ENCODE measurements at regions not wholly inside any gene's neighbourhood (a gene's known extent, or its start where the extent isn't known, plus 50 kb on each side); places are given as distances from the start of the nearest gene placed in this dataset.
A peak's percentile ranks its signal among the peaks of the same experiment; 100 is the strongest.

DNA sequence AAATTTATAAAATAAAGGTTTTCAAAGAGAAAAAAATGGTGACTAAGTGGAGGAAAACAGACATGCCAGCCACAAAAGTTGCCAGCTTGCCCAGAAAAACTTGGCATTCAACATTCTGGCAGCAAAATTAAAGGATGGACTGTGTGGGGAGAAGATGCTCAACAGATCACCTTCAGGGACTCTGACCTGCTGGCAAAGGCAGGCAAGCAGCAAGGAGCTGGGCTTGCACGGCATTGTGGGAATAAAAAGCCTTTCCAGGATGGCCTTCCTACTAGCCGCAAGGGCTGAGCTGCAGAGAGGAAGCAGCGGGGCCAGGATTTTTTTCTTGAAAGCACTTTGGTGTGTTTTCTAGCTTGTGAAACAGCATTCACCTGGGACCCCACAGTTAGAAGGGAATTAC lies 101.9 kb upstream of the CACNA2D3 start:
- no peak for DNase-seq

- no peak for DNase-seq
Observed at GRCh38 chr3:54014067-54014466, 108.3 kb upstream of the CACNA2D3 start.

- no peak for DNase-seq
Observed at GRCh38 chr3:54008744-54009143, 113.6 kb upstream of the CACNA2D3 start.

DNA sequence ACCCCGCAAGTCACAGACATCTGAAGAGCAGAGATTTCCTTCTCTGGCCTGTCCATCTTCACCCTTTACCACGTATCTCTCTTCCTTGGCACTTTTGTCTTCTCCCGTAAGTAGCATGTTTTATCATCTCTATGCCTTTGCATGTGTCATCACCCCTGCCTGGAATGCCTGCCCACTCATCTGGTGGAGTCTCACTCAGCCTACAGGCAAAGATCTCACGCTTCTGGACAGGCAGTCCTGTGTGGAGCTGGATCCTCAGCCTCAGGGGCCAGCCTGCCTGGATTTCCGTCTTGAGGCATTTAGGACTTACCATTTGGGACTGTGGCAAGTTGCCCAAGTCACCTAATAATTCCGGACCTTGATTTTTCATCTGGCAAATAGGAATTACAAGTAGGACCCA lies 114.3 kb upstream of the CACNA2D3 start:
- DNase-seq, result no peak

- no peak for DNase-seq
Observed at GRCh38 chr3:54004335-54004734, 112.7 kb upstream of the SELENOK start.

DNA sequence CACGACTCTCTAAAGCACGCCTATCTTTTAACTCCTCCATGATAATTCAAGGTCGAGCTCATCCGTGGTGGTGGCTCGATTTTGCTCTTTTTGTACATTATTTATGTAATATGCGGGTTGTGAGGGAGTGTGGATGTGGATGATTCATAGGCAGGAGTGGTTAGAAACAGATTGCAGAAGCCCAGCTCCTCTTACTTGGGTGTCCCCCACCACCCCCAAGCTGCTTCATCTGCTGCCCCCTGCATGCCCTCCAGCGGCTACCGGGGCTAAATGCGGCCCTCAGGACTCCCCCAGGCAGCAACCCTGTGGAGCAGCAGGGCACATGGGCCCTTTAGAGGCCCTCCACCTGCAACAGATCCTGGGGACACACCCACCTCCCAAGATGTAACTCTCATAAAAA lies 111.5 kb upstream of the SELENOK start:
- DNase-seq, result no peak

DNA sequence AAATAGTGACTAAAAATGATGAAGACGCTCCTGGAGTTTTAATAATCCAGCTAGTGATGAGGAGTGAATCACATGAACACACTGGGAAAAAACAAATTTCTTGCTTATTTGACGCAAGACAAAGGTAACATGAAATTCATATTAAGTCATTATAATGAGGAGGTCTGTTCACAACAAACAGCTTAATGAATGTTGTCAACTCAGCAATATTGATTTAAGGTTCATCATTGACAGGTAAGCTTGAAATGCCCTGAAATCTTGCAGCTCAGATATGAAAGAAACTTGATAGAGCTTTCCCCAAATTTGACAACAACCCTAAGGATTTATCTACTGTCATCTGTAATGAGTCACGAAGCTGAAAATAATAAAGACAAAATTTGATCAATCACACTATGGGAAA lies 108.1 kb upstream of the SELENOK start:
- DNase-seq, result no peak

- DNase-seq, result no peak
Observed at GRCh38 chr3:53998980-53999379, 107.3 kb upstream of the SELENOK start.

DNA sequence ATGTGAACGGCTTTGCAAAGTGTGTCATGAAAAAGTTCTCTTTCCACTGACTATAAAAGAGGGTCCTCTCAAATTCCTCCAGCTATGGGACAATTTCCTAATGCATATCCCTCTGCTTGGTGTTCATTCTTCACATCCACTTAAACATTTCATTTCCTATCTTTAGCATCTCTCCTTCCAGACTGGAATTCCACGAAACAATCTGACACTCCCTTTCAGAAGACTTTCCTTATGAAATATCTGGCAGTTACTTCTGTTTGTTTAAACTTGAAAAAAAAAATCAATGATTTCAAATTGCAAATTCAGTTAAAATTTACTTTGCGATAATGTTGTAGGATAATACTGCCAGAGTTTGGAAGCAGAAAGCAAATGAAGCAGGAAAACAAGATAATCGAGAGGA lies 105.8 kb upstream of the SELENOK start:
- DNase-seq, result no peak

- peak; percentile 4 for DNase-seq
Observed at GRCh38 chr3:53996141-53996874, 104.6 kb upstream of the SELENOK start.

GRCh38 chr3:53994986-53995603 lies 103.4 kb upstream of the SELENOK start:
- DNase-seq, result no peak

- no peak for DNase-seq
Observed at GRCh38 chr3:53991240-53991639, 99.6 kb upstream of the SELENOK start.

DNA sequence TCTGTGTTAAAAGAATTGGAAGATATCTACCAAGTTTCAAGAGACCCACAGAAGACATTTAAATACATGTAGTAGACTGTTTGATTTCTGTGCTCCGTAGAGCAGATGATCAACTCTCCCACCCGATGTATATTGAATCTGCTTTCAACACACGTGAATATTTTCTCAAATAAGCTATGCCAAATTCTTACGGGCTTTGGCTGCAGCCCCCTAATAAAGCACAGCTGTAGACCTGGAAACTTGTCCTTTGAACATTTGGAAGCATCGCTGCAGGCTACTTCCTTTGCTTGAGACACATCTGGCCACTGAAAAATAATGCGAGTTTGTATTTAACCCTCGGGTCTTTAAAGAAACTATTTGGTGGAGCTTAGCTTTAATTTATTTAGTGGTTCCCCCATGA lies 98.3 kb upstream of the SELENOK start:
- DNase-seq, result no peak

DNA sequence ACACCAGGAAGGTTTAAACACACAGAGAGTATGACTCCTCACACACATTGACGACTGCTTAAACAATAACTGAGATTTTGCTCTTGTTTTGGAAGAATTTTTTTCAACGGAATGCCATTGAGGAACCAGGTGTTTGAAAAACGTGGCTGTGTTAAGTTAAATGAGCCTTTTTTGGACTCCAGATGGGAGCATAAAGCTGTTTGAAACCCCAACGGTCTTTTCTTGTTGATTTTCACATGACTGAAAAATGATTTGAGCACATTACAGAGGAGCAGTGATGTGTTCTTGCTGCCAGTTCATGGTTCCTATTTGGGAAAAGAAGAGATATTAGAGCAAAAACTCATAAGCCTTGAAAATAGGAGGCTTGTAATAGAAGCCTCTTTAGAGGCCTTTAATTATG lies 97.8 kb upstream of the SELENOK start:
- DNase-seq, result no peak

DNA sequence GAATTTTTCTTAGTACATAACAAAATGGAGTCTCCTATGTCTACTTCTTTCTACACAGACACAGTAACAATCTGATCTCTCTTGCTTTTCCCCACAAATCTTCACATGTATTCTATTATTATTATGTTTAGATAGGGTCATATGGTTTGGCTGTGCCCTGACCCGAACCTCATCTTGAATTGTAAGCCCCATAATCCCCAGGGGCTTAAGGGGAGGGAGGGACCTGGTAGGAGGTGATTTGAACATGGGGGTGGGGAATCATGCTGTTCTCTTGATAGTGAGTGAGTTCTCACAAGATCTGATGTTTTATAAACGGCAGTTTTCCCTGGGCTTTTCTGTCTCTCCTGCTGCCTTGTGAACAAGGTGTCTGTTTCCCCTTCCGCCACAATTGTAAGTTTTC lies 86.7 kb upstream of the SELENOK start:
- no peak for DNase-seq

DNA sequence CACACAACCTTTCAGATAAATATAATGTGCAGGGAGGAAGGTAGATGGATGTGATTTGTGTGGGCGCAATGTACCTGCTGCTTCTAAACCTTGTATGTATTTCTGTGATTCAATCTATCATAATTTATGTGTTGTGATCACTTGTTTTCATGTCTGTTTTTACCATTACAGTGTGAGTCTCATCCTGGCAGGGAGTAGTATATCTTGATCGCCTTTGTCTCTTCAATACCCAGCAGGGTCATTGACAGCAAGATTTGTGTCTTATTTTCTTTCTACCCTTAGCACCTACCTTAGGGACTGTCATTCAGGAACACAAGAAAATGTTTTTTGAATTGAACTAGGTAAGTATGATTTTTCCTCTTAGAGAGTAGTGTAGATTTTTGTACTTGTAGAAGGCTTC lies 83.7 kb upstream of the SELENOK start:
- DNase-seq, result no peak

- DNase-seq, result no peak
Observed at GRCh38 chr3:53974324-53974723, 82.7 kb upstream of the SELENOK start.

GRCh38 chr3:53973905-53974304 lies 82.2 kb upstream of the SELENOK start:
- no peak for DNase-seq

DNA sequence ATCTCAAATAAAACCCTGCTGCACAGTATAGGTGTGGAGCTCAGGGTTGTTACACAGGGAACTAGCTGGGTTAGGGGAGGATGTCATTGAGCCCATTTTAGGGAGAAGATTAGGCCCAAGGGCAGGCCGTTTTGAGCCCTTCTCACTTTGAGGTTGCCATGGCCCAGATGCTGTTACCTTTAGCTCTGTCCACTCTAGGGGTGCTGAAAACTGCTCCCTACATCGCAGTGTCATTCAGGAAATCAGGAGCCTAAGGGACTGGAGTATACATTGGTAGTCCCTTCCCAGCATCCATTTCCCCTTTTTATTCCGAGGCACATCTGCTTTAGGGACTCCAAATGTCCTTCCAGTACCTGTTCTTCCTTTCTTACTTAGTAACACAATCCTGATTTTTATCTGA lies 79.0 kb upstream of the SELENOK start:
- no peak for DNase-seq

- no peak for DNase-seq
Observed at GRCh38 chr3:53969086-53969485, 77.4 kb upstream of the SELENOK start.

- no peak for DNase-seq
Observed at GRCh38 chr3:53965291-53965690, 73.6 kb upstream of the SELENOK start.

DNA sequence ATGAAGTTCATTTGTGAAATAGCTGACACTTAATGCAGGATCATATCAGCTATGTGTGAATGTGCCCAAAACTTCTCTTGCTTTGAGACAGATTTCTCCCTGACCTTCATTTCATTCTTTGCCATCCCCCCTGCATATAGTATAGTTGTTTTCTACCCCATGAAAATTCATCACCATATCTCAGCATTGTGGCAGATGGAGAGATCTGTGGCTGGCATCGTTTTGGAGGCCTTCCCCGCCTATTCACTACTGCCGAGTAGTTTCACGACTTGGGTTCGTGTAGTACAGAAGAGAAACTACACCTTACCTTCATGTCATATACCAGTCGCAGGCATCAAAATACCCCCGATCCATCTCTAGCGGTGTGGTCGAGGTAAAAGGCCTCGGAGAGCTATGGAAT lies 66.2 kb upstream of the SELENOK start:
- DNase-seq, result no peak

DNA sequence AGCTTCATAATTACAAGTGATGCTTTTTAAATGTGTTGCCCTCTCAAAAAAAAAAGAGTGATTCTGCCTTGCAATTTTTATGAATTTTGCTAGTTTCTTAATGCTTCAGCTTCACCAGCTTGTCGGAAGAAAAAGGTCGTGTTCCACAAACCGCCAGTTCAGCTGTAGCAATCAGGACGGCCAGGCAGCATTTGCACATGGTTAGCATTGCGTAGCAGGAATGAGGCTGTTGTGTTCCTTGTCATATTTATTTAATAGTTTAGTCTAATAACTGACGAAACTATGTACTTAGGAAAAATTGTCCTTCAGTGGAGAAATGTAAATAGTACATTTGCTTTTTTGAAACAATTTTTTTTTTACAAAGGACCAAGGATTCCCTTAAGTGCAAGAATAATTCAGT lies 64.9 kb upstream of the SELENOK start:
- no peak for DNase-seq

GRCh38 chr3:53949541-53949940 lies 57.9 kb upstream of the SELENOK start:
- no peak for DNase-seq

DNA sequence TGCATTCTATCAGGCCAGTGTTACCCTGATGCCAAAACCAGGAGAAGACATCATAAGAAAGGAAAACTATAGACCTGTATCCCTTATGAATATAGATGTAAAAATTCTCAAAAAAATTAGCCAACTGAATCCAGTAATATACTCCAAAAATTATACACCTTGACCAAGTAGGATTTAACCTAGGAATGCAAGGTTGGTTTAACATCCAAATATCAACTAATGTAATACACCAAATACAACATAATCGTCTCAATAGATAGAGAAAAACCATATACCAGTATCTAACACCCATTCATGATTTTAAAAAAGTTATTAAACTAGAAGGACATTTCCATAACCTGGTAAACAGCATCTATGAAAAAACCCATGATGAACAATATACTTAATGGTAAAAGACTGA lies 56.5 kb upstream of the SELENOK start:
- no peak for DNase-seq

Data from inflammatory macrophage treated with lipopolysaccharide for 4 hours (primary cell).